ENCODE measurements at regions not wholly inside any gene's neighbourhood (a gene's known extent, or its start where the extent isn't known, plus 50 kb on each side); places are given as distances from the start of the nearest gene placed in this dataset.

- no peaks in the 10 kb centered on the region for H3K36me3 ChIP-seq (ENCODE audit: low read depth)
These were observed 60.3 kb upstream of the C1GALT1 start for GRCh38 chr7:7122033-7122478.

GRCh38 chr7:7122701-7123281, 59.6 kb upstream of the C1GALT1 start:
- no peak overlapping the region for H3K4me3 ChIP-seq (ENCODE audit: severe bottlenecking)
- DNase-seq (ENCODE audit: low spot score) (no peak), ATAC-seq (ENCODE audit: low read depth) (peak; percentile 41; the same call in 2 of the 3 replicates)
- no peak for TF ChIP-seq CTCF (IDR thresholded peaks at IDR 0.05; ENCODE audit: poor library complexity, severe bottlenecking)
- H3K9me3 ChIP-seq (ENCODE audit: severe bottlenecking) = no peaks in the 10 kb centered on the region
- no peak overlapping the region for H3K27ac ChIP-seq (ENCODE audit: poor library complexity, severe bottlenecking)
- no peaks in the 10 kb centered on the region for H3K27me3 ChIP-seq (ENCODE audit: insufficient read depth, poor library complexity, severe bottlenecking)
- no peaks in the 10 kb centered on the region for H3K36me3 ChIP-seq (ENCODE audit: low read depth)
- H3K4me1 ChIP-seq (ENCODE audit: insufficient read depth, poor library complexity, severe bottlenecking) = peaks cover 8% of the 10 kb centered on the region

More at GRCh38 chr7:7122033-7122478, 60.3 kb upstream of the C1GALT1 start:
- Histone ChIP-seq H3K27me3 (ENCODE audit: insufficient read depth, poor library complexity, severe bottlenecking) (no peaks in the 10 kb centered on the region), H3K4me3 (ENCODE audit: severe bottlenecking) (no peak overlapping the region), H3K27ac (ENCODE audit: poor library complexity, severe bottlenecking) (no peak overlapping the region), H3K4me1 (ENCODE audit: insufficient read depth, poor library complexity, severe bottlenecking) (peaks cover 8% of the 10 kb centered on the region), H3K9me3 (ENCODE audit: severe bottlenecking) (no peaks in the 10 kb centered on the region)
- TF ChIP-seq CTCF (IDR thresholded peaks at IDR 0.05; ENCODE audit: poor library complexity, severe bottlenecking) = no peak
- ATAC-seq (ENCODE audit: low read depth) = no peak
- DNase-seq (ENCODE audit: low spot score) = no peak

GRCh38 chr7:7125963-7126362, 56.4 kb upstream of the C1GALT1 start:
- Histone ChIP-seq H3K9me3 (ENCODE audit: severe bottlenecking) (no peaks in the 10 kb centered on the region), H3K36me3 (ENCODE audit: low read depth) (no peaks in the 10 kb centered on the region), H3K27me3 (ENCODE audit: insufficient read depth, poor library complexity, severe bottlenecking) (no peaks in the 10 kb centered on the region), H3K27ac (ENCODE audit: poor library complexity, severe bottlenecking) (no peak overlapping the region), H3K4me1 (ENCODE audit: insufficient read depth, poor library complexity, severe bottlenecking) (peaks cover 8% of the 10 kb centered on the region), H3K4me3 (ENCODE audit: severe bottlenecking) (no peak overlapping the region)
- no peak for ATAC-seq (ENCODE audit: low read depth)
- DNase-seq (ENCODE audit: low spot score) = no peak
- no peak for TF ChIP-seq CTCF (IDR thresholded peaks at IDR 0.05; ENCODE audit: poor library complexity, severe bottlenecking)

GRCh38 chr7:7127773-7128172, 54.6 kb upstream of the C1GALT1 start:
- ATAC-seq (ENCODE audit: low read depth) (no peak), DNase-seq (ENCODE audit: low spot score) (no peak)
- Histone ChIP-seq H3K4me1 (ENCODE audit: insufficient read depth, poor library complexity, severe bottlenecking) (no peaks in the 10 kb centered on the region), H3K27ac (ENCODE audit: poor library complexity, severe bottlenecking) (no peak overlapping the region), H3K27me3 (ENCODE audit: insufficient read depth, poor library complexity, severe bottlenecking) (no peaks in the 10 kb centered on the region), H3K9me3 (ENCODE audit: severe bottlenecking) (no peaks in the 10 kb centered on the region), H3K36me3 (ENCODE audit: low read depth) (no peaks in the 10 kb centered on the region), H3K4me3 (ENCODE audit: severe bottlenecking) (no peak overlapping the region)
- TF ChIP-seq CTCF (IDR thresholded peaks at IDR 0.05; ENCODE audit: poor library complexity, severe bottlenecking) = no peak

- Histone ChIP-seq H3K36me3 (ENCODE audit: low read depth) (no peaks in the 10 kb centered on the region), H3K27me3 (ENCODE audit: insufficient read depth, poor library complexity, severe bottlenecking) (no peaks in the 10 kb centered on the region), H3K9me3 (ENCODE audit: severe bottlenecking) (no peaks in the 10 kb centered on the region), H3K4me3 (ENCODE audit: severe bottlenecking) (no peak overlapping the region), H3K27ac (ENCODE audit: poor library complexity, severe bottlenecking) (no peak overlapping the region), H3K4me1 (ENCODE audit: insufficient read depth, poor library complexity, severe bottlenecking) (no peaks in the 10 kb centered on the region)
- ATAC-seq (ENCODE audit: low read depth) (no peak), DNase-seq (ENCODE audit: low spot score) (no peak)
- TF ChIP-seq CTCF (IDR thresholded peaks at IDR 0.05; ENCODE audit: poor library complexity, severe bottlenecking) = no peak
These were observed 53.0 kb upstream of the C1GALT1 start for GRCh38 chr7:7129381-7129780.
